ENCODE measurements at regions not wholly inside any gene's neighbourhood (a gene's known extent, or its start where the extent isn't known, plus 50 kb on each side); places are given as distances from the start of the nearest gene placed in this dataset.

- no peak for TF ChIP-seq STAT6 (CRISPR knock-in tag; conservative IDR thresholded peaks at IDR 0.05; ENCODE audit: low read depth)
- no peak for TF ChIP-seq ZNF138 (CRISPR knock-in tag; conservative IDR thresholded peaks at IDR 0.05)
These were observed 320.2 kb upstream of the SULF2 start (continued) for GRCh38 chr20:48105526-48105925.

GRCh38 chr20:48102931-48103660, 317.8 kb upstream of the SULF2 start:
- H3K9me3 Mint-ChIP-seq: peaks cover 31% of the 10 kb centered on the region
- ATAC-seq: no peak
- DNase-seq (ENCODE audit: low spot score): no peak
- CTCF ChIA-PET: interaction anchor here (0.6 to 1.2 kb wide), 3 partner anchors 117 to 316 kb away, joined by 3 to 4 read pairs (median 3); no protein-coding TSS in a partner anchor
- no peaks in the 10 kb centered on the region; the same call in 1 of the 2 replicates for H3K27me3 Mint-ChIP-seq (ENCODE audit: low read depth)
- peaks cover 2% of the 10 kb centered on the region; the same call in 1 of the 2 replicates for H3K36me3 Mint-ChIP-seq
- no peak overlapping the region for H3K4me3 Mint-ChIP-seq
- TF ChIP-seq EMX1 (CRISPR knock-in tag; IDR thresholded peaks at IDR 0.05) (no peak), PRRX2 (CRISPR knock-in tag; IDR thresholded peaks at IDR 0.05) (no peak), ATF1 (CRISPR knock-in tag; IDR thresholded peaks at IDR 0.05) (no peak), ARID4B (CRISPR knock-in tag; IDR thresholded peaks at IDR 0.05; ENCODE audit: borderline replicate concordance) (no peak), ZNF423 (CRISPR knock-in tag; IDR thresholded peaks at IDR 0.05) (no peak), NFYB (CRISPR knock-in tag; conservative IDR thresholded peaks at IDR 0.05; ENCODE audit: low read depth) (no peak), IRF2 (CRISPR knock-in tag; IDR thresholded peaks at IDR 0.05; ENCODE audit: borderline replicate concordance, low read depth) (no peak), CREB1 (CRISPR knock-in tag; IDR thresholded peaks at IDR 0.05) (no peak), PREB (CRISPR knock-in tag; IDR thresholded peaks at IDR 0.05; ENCODE audit: borderline replicate concordance) (no peak), TEAD4 (CRISPR knock-in tag; IDR thresholded peaks at IDR 0.05) (no peak), CTCF (IDR thresholded peaks at IDR 0.05) (no peak), NR3C1 (CRISPR knock-in tag; conservative IDR thresholded peaks at IDR 0.05; ENCODE audit: low read depth) (no peak), GRHL2 (CRISPR knock-in tag; IDR thresholded peaks at IDR 0.05; ENCODE audit: insufficient replicate concordance, severe bottlenecking) (no peak), ZNF317 (CRISPR knock-in tag; IDR thresholded peaks at IDR 0.05; ENCODE audit: borderline replicate concordance, low read depth) (no peak), KAT7 (CRISPR knock-in tag; IDR thresholded peaks at IDR 0.05; ENCODE audit: borderline replicate concordance) (no peak), FOXJ3 (CRISPR knock-in tag; IDR thresholded peaks at IDR 0.05; ENCODE audit: borderline replicate concordance) (no peak), ATF2 (CRISPR knock-in tag; IDR thresholded peaks at IDR 0.05; ENCODE audit: borderline replicate concordance, low read depth) (no peak), SP1 (CRISPR knock-in tag; conservative IDR thresholded peaks at IDR 0.05) (no peak), FOXK1 (CRISPR knock-in tag; IDR thresholded peaks at IDR 0.05) (no peak)
- H3K4me1 Mint-ChIP-seq: no peaks in the 10 kb centered on the region
- H3K27ac Mint-ChIP-seq: no peak overlapping the region
- POLR2A ChIA-PET: no interaction called here
